ENCODE measurements at regions not wholly inside any gene's neighbourhood (a gene's known extent, or its start where the extent isn't known, plus 50 kb on each side); places are given as distances from the start of the nearest gene placed in this dataset.

DNA sequence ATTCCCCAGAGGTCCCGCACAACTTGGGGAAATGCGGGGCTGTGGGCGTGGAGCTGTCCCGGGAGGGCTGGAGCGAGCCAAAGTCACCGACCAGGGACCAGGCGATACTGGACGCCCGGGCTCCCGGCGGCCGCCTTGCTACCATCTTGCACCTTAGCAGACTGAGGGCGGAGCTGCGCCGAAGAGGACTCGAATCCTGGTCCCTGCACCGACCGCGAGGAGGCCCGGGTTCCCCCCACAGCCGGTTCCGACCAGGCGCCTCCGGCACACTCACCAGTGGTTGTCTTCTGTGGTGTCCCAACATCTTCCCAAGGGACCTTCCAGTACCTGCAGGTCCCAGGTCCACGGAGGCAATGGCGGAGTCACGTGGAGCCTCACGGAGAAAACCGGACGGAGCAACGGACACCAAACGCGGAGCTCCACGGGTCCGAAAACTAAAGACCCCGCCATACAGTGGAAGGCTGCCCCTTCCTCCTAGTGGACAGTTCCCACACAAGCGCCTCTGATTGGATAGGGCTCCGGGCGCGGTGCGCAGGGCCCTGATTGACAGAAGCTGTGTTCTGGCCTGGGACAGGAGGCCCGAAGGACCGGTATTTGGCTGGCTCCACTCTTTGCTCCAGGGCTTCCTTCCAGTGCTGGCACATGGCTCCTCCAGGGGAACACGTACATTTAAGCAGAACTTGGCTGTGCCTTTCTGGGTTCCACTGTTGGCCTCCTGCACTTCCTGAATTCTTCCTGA, 124.6 kb upstream of the ZNF479 start:
- Histone ChIP-seq H2BK120ac (replicated peaks; ENCODE audit: low read depth, low read length) (no peak overlapping the region), H4K91ac (replicated peaks; ENCODE audit: insufficient read length, low read length) (no peak overlapping the region), H2BK15ac (ENCODE audit: low read length) (no peak overlapping the region), H3K14ac (ENCODE audit: insufficient read length) (no peak overlapping the region), H3K4me2 (ENCODE audit: insufficient read depth in 1 of 2, low read depth in 2 of 2, low read length in 2 of 2) (no peak overlapping the region), H3K4ac (replicated peaks; ENCODE audit: insufficient read length, low read depth, low read length) (no peak overlapping the region), H3K9ac (replicated peaks in 1 of 4; ENCODE audit: extremely low read depth in 1 of 4, low read depth in 3 of 4, low read length in 3 of 4) (no peak overlapping the region), H3K36me3 (ENCODE audit: control insufficient read depth in 2 of 4, insufficient read depth in 4 of 4, low read length in 3 of 4) (peaks cover 0 to 3% (median 0%) of the 10 kb centered on the region in 4 experiments; a peak in 1 of 8 replicates), H3K9me3 (ENCODE audit: insufficient read depth in 2 of 2, low read depth in 1 of 2, low read length in 1 of 2) (peaks cover 41 to 69% of the 10 kb centered on the region in 2 experiments), H4K5ac (ENCODE audit: insufficient read length, low read depth, low read length) (no peak overlapping the region), H2AFZ (ENCODE audit: low read length) (no peak overlapping the region), H2BK20ac (ENCODE audit: low read length) (no peak overlapping the region), H3K79me1 (ENCODE audit: low read depth, low read length) (no peaks in the 10 kb centered on the region), H3K56ac (replicated peaks; ENCODE audit: insufficient read length, low read depth, low read length) (no peak overlapping the region), H2BK5ac (ENCODE audit: low read depth, low read length) (no peak overlapping the region), H3K18ac (ENCODE audit: extremely low read depth, low read length) (no peak overlapping the region), H2AK5ac (ENCODE audit: low read depth, low read length) (no peak overlapping the region), H2BK12ac (ENCODE audit: low read depth, low read length) (no peak overlapping the region), H4K20me1 (replicated peaks in 1 of 2; ENCODE audit: control insufficient read depth in 1 of 2, insufficient read depth in 2 of 2, low read length in 2 of 2) (no peaks in the 10 kb centered on the region), H3K4me3 (ENCODE audit: extremely low read depth in 1 of 4, insufficient read depth in 2 of 4, low read depth in 3 of 4, low read length in 4 of 4) (no peak overlapping the region), H3K27ac (ENCODE audit: low read depth, low read length) (no peak overlapping the region), H3K4me1 (replicated peaks in 1 of 4; ENCODE audit: control insufficient read depth in 3 of 4, insufficient read depth in 4 of 4, low read length in 3 of 4) (no peaks in the 10 kb centered on the region), H3K23ac (ENCODE audit: insufficient read length) (no peak overlapping the region), H4K8ac (ENCODE audit: extremely low read depth, insufficient read depth, low read length) (no peak overlapping the region), H3K23me2 (ENCODE audit: low read depth, low read length) (no peaks in the 10 kb centered on the region), H3K79me2 (ENCODE audit: control insufficient read depth in 1 of 2, insufficient read depth in 2 of 2, low read length in 2 of 2) (no peaks in the 10 kb centered on the region), H3K27me3 (replicated peaks in 1 of 4; ENCODE audit: control insufficient read depth in 3 of 4, extremely low read depth in 1 of 4, insufficient read depth in 3 of 4, low read length in 3 of 4) (no peaks in the 10 kb centered on the region)
- ChIA-PET POLR2A (ENCODE audit: partially characterized antibody) (no interaction called here), CTCF (ENCODE audit: partially characterized antibody) (no interaction called here)
- FAIRE-seq (no peak), DNase-seq (ENCODE audit: low read depth in 1 of 2, low spot score in 2 of 2) (no peak)
- 86% methylated on average over 32 of the region's 44 CpGs; no CpG with 5 or more reads in 1 of the 2 experiments for WGBS, 2 experiments (ENCODE audit: extremely low coverage in 1 of 2, insufficient coverage in 1 of 2, insufficient read length in 1 of 2, insufficient replicate concordance in 2 of 2, low coverage in 1 of 2, low lambda C conversion rate in 2 of 2, missing lambda C conversion rate in 1 of 2)
- no peak for TF ChIP-seq JUND (IDR thresholded peaks at IDR 0.05; ENCODE audit: low read length)
- no peak for TF ChIP-seq CHD2 (IDR thresholded peaks at IDR 0.05; ENCODE audit: low read length)
- no peak for TF ChIP-seq SP1 (IDR thresholded peaks at IDR 0.05; ENCODE audit: low read depth, low read length)
- TF ChIP-seq POLR2A (IDR thresholded peaks at IDR 0.05; ENCODE audit: control extremely low read depth in 1 of 2, low read depth in 2 of 2, low read length in 2 of 2): no peak
- TF ChIP-seq SP4 (IDR thresholded peaks at IDR 0.05; ENCODE audit: low read length): no peak

All from H1 (cell line).